Activated T-helper 1 cell treated with anti-CD3 and anti-CD28 coated beads, Interleukin-12 subunit alpha, Interleukin-12 subunit beta, Interleukin-2, Interleukin-4 antibody, amounts not matched to agents 30 ng/mL and 10 ng/mL and 1 ng/mL, durations not matched to agents 14 hours and 24 hours and 36 hours (primary cell): ENCODE measurements at regions not wholly inside any gene's neighbourhood (a gene's known extent, or its start where the extent isn't known, plus 50 kb on each side); places are given as distances from the start of the nearest gene placed in this dataset.

Source experiments
- DNase-seq: peaks from one replicate; pipeline ENCODE4 v3.0.0; 2021; ENCODE audit warnings: low spot score
- H3K27ac Mint-ChIP-seq: one replicate; pipeline ENCODE4 v1.8.0; 2021; ENCODE audit warnings: mild to moderate bottlenecking, mixed read lengths
- H3K27me3 Mint-ChIP-seq: one replicate; pipeline ENCODE4 v1.8.0; 2022; ENCODE audit warnings: mild to moderate bottlenecking, moderate library complexity, mixed read lengths; ENCODE audit not compliant: insufficient read depth
- H3K36me3 Mint-ChIP-seq: one replicate; pipeline ENCODE4 v1.8.0; 2021; ENCODE audit warnings: low read depth, mixed read lengths
- H3K4me1 Mint-ChIP-seq: one replicate; pipeline ENCODE4 v1.8.0; 2021; ENCODE audit warnings: low read depth, mixed read lengths
- H3K4me3 Mint-ChIP-seq: one replicate; pipeline ENCODE4 v1.8.0; 2021; ENCODE audit warnings: mild to moderate bottlenecking, moderate library complexity, mixed read lengths
- H3K9me3 Mint-ChIP-seq: one replicate; pipeline ENCODE4 v1.8.0; 2021; ENCODE audit warnings: mixed read lengths
- intact Hi-C: fragments of 100-400 bp; cut with micrococcal nuclease; formaldehyde crosslinking; loops from one replicate; pipeline ENCODE4 v1.15.1; 2024

DNA sequence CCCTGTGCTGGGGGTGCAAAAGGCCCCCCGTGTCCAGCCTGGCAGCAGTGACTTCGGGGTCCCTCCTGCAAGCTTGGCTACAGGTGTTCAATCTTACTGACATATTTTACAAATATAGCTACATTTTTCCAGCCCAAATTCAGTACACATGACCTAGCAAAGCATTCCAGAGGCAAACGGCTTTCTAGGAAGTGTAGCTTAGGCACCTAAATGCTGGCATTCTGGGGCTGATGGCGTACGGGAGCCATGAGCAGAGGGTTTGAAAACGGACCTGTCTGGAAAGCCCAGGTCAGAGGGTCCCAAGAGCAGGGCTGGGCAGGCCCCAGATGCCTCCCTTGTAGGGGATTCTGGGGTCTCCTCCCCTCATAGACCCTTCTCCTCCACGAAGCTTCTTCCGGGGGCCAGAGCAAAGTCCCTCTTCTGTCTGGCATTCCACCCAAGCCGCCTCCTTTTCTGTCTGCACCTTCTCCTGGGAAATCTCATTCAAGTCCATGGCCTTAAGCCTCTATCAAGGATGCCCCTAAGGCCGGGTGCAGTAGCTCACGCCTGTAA lies 63.3 kb upstream of the ASAP2 start:
- intact Hi-C loops = loop anchor here (2.0 to 5.0 kb wide), 3 partner anchors 229 to 1941 kb away; partner anchors contain the start of genes CPSF3 and ITGB1BP1
- Mint-ChIP-seq H3K27me3 (peaks cover 19% of the 10 kb centered on the region), H3K27ac (no peak overlapping the region), H3K36me3 (no peaks in the 10 kb centered on the region), H3K9me3 (no peaks in the 10 kb centered on the region), H3K4me3 (no peak overlapping the region), H3K4me1 (peaks cover 6% of the 10 kb centered on the region)
- no peak for DNase-seq

DNA sequence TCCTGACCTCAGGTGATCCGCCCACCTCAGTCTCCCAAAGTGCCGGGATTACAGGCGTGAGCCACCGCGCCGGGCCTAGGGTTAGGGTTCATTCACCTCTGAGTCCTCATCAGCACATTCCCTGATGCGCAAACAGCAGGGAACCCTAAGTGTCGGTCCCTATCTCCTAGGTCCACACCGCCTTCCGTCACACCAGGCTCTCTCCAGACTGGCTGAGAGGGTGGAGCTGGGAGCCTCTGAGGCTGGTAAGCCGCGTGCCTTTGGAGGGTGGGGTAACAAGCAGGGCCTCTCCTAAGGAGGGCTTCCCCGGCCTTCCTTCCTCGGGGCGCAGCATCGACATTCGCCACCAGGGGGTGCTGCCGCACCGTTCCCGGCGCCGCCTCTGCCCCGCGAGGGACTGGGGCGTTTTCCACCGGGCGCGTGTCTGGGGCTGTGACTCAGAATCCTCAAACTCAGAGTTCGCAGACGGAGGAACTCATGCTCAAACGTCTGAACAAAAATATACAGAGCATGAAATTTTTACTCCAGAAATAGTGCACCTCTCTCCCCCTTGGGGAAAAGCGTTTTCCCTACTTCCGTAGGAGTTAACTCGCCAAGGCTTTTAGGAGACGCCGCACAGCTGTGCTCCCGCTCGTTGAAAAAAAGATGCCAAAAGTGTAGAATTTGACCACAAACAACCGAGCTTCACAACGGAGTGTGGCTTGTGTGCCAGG lies 63.9 kb upstream of the ASAP2 start:
- H3K27me3 Mint-ChIP-seq = peaks cover 16% of the 10 kb centered on the region
- H3K36me3 Mint-ChIP-seq = no peaks in the 10 kb centered on the region
- no peak overlapping the region for H3K27ac Mint-ChIP-seq
- peaks cover 6% of the 10 kb centered on the region for H3K4me1 Mint-ChIP-seq
- peak; percentile 70 for DNase-seq
- no peaks in the 10 kb centered on the region for H3K9me3 Mint-ChIP-seq
- no peak overlapping the region for H3K4me3 Mint-ChIP-seq
- intact Hi-C loops = loop anchor here (1.0 to 5.0 kb wide), 5 partner anchors 64 to 1940 kb away; partner anchors contain the start of genes ASAP2, CPSF3 and ITGB1BP1

DNA sequence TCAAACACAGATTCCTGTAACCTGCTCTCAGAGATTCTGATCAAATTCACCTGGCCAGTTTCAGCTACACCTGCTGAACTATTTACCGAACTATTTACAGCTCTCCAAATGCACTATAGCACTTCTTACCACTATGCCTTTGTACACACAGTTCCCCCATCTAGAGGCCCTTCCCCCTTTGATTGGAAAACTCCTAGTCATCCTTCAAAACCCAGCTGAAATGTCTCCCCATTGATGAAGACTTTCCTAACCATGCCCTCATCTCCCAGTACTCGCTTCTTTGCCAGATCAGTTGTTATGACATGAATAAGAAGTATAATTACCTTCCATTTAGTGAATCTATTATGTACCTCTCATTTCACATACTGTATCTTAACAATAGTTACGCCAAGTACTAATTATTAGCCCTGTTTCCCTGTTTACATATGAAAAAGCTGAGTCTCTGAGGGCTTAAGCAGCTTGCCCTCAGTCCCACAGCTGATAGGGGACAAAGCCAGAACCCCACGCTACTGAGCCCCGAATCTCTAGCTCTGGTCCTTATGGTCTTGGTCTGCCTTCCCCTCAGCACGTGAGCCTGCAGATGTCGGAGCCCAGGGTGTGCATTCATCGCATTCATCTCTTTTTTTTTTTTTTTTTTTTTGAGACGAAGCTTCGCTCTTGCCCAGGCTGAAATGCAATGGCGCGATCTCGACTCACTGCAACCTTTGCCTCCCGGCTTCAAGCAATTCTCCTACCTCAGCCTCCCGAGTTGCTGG lies 64.7 kb upstream of the ASAP2 start:
- Mint-ChIP-seq H3K36me3 (no peaks in the 10 kb centered on the region), H3K27ac (no peak overlapping the region), H3K4me3 (no peak overlapping the region), H3K9me3 (no peaks in the 10 kb centered on the region), H3K27me3 (peaks cover 15% of the 10 kb centered on the region), H3K4me1 (peaks cover 6% of the 10 kb centered on the region)
- DNase-seq = no peak
- intact Hi-C loops = loop anchor here (1.0 to 5.0 kb wide), 5 partner anchors 64 to 1939 kb away; partner anchors contain the start of genes ASAP2, CPSF3 and ITGB1BP1

DNA sequence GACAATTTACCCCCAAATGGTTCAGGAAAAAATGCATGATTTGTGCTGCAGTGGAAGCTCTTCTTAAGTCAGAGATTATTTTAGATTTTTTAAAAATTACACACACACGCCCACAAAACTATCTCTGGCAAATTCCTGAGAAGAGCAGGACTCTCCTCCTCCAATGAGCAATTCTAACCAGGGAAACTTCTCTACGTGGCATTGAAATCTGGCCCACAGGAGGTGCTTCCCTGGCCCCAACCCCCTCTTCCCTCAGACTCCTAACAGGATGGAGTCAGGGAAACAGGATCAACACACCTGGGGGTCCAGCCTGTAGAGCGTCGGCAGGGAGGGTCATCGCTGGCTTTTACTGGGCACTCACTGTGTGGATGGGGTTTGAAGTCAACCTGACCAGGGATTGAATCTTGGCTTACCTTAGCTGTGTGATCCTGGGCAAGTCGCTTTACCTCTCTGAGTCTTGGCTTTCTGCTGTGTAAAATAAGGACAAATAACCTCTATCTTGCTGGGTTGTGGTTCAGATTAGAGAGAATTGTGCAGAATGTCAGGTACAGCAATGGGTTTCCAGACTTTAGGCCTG lies 65.4 kb upstream of the ASAP2 start:
- H3K36me3 Mint-ChIP-seq = no peaks in the 10 kb centered on the region
- peaks cover 15% of the 10 kb centered on the region for H3K27me3 Mint-ChIP-seq
- H3K27ac Mint-ChIP-seq = no peak overlapping the region
- no peaks in the 10 kb centered on the region for H3K9me3 Mint-ChIP-seq
- no peak for DNase-seq
- H3K4me3 Mint-ChIP-seq = no peak overlapping the region
- peaks cover 6% of the 10 kb centered on the region for H3K4me1 Mint-ChIP-seq
- intact Hi-C loops = loop anchor here (5.0 kb wide), 2 partner anchors 231 to 281 kb away; partner anchors contain the start of genes CPSF3 and ITGB1BP1

DNA sequence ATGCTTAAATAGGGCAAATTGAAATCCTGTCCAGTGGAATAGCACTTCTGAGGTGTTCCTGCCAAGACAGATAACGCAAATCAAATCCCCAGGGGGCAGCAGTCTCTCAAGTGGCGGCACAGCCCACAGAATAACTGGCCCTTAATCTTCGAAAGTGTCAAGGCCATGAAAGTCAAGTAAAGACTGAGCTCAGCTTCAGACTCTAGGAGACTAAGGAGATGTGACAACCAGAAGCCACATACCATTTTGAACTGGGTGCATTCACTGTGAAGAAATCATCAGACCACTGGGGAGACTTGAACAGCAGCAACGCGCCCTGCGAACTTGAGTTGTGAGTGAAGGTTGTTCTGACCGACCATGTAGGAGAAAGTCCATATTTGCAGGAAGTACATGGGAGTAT lies 66.0 kb upstream of the ASAP2 start:
- Mint-ChIP-seq H3K27me3 (peaks cover 15% of the 10 kb centered on the region), H3K27ac (no peak overlapping the region), H3K4me1 (peaks cover 6% of the 10 kb centered on the region), H3K4me3 (no peak overlapping the region), H3K36me3 (no peaks in the 10 kb centered on the region), H3K9me3 (no peaks in the 10 kb centered on the region)
- DNase-seq = no peak
- intact Hi-C loops = loop anchor here (5.0 kb wide), 2 partner anchors 232 to 282 kb away; partner anchors contain the start of genes CPSF3 and ITGB1BP1

DNA sequence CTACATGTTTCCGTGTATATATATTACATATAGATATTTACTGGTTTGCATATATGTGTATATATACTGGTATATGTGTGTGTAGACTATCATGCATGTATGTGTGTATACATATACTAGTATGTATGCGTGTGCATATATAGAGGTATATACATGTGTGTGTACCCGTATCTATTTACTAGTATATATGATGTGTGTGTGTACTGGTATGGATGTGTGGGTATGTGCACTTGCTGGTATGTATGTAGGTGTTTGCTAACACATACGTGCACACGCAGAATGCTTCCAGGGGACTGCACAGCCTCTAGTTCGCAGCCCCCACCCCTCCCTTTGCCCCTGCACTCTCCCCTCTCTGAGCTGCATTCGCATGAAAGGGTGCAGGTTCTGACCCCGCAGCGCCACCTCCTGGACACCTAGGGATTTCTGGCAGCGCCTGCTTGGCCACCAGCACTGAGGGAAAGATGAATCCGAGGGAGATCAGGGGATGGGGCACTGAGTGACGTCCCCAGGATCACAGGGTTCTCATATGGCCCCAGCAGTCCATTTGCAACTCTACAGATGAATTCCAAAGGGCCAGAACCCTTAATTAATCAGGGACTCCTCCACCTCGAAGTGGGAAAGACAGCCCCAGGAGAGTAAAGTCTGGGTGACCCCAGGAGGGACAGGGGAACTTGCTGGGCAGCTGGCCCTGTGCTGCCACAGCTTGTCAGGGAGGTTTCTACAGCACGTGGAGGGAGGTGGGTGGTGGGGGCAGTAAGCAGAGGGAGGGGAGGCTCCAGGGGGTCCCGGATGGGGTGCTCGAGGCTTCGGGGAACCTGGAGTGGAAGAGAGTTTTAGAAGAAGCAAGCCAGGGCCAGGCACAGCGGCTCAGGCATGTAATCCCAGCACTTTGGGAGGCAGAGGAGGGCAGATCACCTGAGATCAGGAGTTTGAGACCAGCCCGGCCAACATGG lies 66.8 kb upstream of the ASAP2 start:
- H3K4me1 Mint-ChIP-seq = peaks cover 6% of the 10 kb centered on the region
- H3K27ac Mint-ChIP-seq = no peak overlapping the region
- H3K36me3 Mint-ChIP-seq = no peaks in the 10 kb centered on the region
- H3K4me3 Mint-ChIP-seq = no peak overlapping the region
- intact Hi-C loops = loop anchor here (1.0 to 5.0 kb wide), 3 partner anchors 233 to 283 kb away; partner anchors contain the start of genes CPSF3 and ITGB1BP1
- peaks cover 15% of the 10 kb centered on the region for H3K27me3 Mint-ChIP-seq
- no peaks in the 10 kb centered on the region for H3K9me3 Mint-ChIP-seq
- DNase-seq = peak; percentile 45

DNA sequence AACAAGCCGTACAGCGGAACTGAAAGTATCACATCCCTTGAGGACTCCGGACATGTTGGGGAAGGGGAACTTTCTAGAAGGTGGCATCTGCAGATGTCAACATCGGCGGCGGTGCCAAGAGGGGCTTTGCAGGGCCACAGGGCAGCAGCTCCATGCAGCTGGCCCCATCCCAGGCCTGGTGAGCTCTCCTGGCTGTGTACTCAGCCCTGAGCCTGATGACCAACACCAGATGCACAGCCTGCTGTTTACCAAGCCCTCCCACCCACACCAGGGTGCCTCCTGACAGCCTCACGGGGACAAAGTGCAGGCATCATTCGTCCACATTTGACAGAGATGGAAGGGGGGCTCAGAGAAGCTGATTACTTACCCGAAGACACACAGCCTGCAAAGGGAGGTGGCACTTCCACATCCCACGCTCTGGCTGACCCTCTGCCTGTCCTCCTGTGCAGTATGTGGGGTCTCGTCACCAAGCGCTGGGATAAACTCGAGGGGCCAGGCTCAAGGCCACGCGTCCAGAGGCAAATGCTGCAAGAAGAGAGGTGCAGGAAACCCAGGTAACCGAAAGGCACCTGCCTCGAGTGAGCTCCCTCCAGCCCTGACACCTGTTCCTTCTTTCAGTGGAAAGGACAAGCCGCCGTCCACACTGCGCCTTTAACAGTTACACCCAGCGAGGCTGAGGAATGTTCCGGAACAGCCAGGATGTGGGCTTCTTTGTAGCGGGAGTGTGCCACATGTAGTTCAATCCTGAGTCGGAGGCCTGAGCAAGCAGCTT lies 69.0 kb upstream of the ASAP2 start:
- intact Hi-C loops = no loop called here
- DNase-seq = no peak
- H3K27ac Mint-ChIP-seq = no peak overlapping the region

DNA sequence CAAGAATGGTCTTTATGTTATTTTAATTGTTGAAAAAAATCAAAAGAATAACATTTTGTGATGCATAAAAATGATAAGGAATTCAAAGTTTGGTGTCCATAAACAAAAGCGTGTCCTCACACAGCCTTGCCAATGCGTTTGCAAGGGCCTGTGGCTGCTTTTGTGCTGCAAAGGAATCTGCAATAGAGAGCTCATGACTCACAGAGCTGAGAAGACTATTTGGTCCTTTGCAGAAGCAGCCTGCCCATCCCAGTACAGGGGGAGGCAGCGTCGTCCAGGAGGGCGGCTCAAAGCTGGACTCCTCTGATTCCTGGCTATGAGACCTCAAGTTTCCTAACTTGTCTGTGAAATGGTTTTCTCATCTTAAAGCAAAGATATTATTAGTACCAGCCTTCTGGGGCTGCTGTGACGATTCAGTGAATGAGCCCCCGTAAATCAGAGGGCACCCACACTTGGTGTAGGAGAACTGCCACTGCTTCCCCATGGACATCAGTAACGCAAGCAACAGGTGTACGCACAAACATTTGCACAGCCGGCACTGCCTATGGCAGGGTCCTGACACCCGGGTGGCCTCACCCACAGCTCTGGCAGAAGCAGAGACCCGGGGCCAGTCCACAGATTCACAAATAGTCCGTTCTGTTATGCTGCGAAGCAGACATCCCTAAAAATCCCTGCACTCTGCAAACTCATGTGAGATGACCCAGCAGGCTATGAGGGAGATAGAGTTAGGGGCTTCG lies 70.6 kb upstream of the ASAP2 start:
- H3K4me1 Mint-ChIP-seq = no peaks in the 10 kb centered on the region
- H3K27me3 Mint-ChIP-seq = peaks cover 7% of the 10 kb centered on the region
- H3K9me3 Mint-ChIP-seq = no peaks in the 10 kb centered on the region
- H3K4me3 Mint-ChIP-seq = no peak overlapping the region
- no peaks in the 10 kb centered on the region for H3K36me3 Mint-ChIP-seq
- intact Hi-C loops = no loop called here
- DNase-seq = no peak
- no peak overlapping the region for H3K27ac Mint-ChIP-seq

More for the DNA sequence above, 69.0 kb upstream of the ASAP2 start:
- H3K9me3 Mint-ChIP-seq = no peaks in the 10 kb centered on the region
- no peak overlapping the region for H3K4me3 Mint-ChIP-seq
- H3K36me3 Mint-ChIP-seq = no peaks in the 10 kb centered on the region
- peaks cover under 1% of the 10 kb centered on the region for H3K4me1 Mint-ChIP-seq
- H3K27me3 Mint-ChIP-seq = peaks cover 12% of the 10 kb centered on the region

DNA sequence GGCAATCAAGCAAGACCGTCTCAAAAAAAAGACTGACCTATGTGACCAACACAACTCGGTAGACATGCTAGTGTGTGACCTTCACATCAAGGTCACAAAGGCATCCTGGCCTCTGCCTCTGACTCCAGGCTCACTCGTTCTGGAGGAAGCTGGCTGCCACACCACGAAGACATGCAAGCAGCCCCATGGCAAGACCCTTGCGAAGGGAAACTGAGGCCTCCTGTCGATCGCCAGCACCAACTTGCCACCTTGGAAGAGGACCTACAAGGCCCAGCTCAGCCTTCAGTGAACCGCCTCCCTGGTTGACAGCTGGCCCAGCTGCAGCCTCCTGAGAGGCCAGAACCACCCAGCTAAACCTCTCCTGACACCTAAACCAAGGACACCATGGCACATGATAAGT lies 79.3 kb upstream of the ASAP2 start:
- no peaks in the 10 kb centered on the region for H3K9me3 Mint-ChIP-seq
- H3K36me3 Mint-ChIP-seq = no peaks in the 10 kb centered on the region
- intact Hi-C loops = no loop called here
- no peak for DNase-seq
- no peaks in the 10 kb centered on the region for H3K4me1 Mint-ChIP-seq
- H3K27ac Mint-ChIP-seq = no peak overlapping the region
- peaks cover 5% of the 10 kb centered on the region for H3K27me3 Mint-ChIP-seq
- H3K4me3 Mint-ChIP-seq = no peak overlapping the region

DNA sequence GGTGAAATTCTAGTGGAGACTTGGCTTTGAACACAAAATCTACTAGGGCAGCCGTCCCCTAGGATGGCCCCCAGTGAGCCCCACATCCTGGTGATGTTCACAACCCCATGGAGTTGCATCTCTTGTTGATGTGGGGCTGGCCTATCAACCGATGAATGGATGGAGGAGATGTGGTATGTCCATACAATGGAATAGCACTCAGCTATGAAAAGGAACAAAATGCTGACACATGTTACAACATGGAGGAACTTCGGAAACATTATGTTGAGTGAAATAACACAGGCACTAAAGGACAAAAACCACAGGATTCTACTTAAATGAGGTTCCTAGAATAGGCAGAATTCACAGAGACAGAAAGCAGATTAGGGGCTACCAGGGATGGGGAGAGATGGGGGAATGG lies 80.1 kb upstream of the ASAP2 start:
- Mint-ChIP-seq H3K27ac (no peak overlapping the region), H3K27me3 (peaks cover 5% of the 10 kb centered on the region), H3K4me1 (no peaks in the 10 kb centered on the region), H3K4me3 (no peak overlapping the region), H3K9me3 (no peaks in the 10 kb centered on the region), H3K36me3 (no peaks in the 10 kb centered on the region)
- intact Hi-C loops = no loop called here
- DNase-seq = no peak

DNA sequence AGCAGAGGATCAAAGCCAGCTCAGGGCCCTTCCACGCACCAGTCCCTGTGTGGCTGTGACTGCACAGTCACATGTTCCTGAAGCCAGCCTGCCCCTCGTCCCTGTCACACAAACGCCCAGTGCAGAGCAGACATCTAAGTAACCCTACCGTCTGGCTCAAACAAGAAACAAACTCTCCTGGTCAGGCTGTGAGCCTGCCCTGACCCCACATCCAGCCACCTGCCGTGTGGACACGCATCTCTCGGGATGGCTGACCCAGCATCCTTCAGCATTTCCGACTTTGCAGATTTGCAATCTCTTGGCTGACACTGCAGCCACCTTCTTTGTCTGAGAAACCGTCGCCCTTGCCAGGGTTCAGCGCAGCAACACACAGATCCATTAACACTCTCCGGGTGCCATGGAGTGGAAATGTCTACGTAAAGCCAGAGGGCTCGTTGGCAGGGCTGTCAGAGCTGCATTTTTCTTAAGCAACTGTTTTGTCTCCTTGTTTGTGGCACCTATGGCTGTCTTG lies 82.3 kb upstream of the ASAP2 start:
- no peak overlapping the region for H3K4me3 Mint-ChIP-seq
- no peaks in the 10 kb centered on the region for H3K4me1 Mint-ChIP-seq
- DNase-seq = no peak
- H3K27me3 Mint-ChIP-seq = peaks cover 5% of the 10 kb centered on the region
- H3K27ac Mint-ChIP-seq = no peak overlapping the region
- H3K36me3 Mint-ChIP-seq = no peaks in the 10 kb centered on the region
- intact Hi-C loops = no loop called here
- H3K9me3 Mint-ChIP-seq = no peaks in the 10 kb centered on the region
